Suprapubic skin (tissue), 4 donors: ENCODE measurements at regions not wholly inside any gene's neighbourhood (a gene's known extent, or its start where the extent isn't known, plus 50 kb on each side); places are given as distances from the start of the nearest gene placed in this dataset.
"Not testable (repeated sequence)": the region's sequence is repeated elsewhere in the genome, so short reads cannot be mapped to it uniquely, and the experiment has no call there.

Experiments used
- DNase-seq, 2 donors: peaks; one replicate each; pipeline ENCODE4 v3.0.0-alpha.2; 2019; ENCODE audit warnings: low spot score in 2 of 2
- H3K27ac ChIP-seq: fragments of 200-600 bp; sonication (generic); one replicate; pipeline ENCODE4 v1.5.1; 2019
- H3K27me3 ChIP-seq: fragments of 200-600 bp; sonication (generic); one replicate; pipeline ENCODE4 v1.5.1; 2019
- H3K36me3 ChIP-seq: fragments of 200-600 bp; sonication (generic); one replicate; pipeline ENCODE4 v1.5.1; 2019
- H3K4me1 ChIP-seq: fragments of 200-600 bp; sonication (generic); one replicate; pipeline ENCODE4 v1.5.1; 2019
- H3K4me3 ChIP-seq: fragments of 200-600 bp; sonication (generic); one replicate; pipeline ENCODE4 v1.5.1; 2019; ENCODE audit warnings: mild to moderate bottlenecking
- H3K9me3 ChIP-seq: fragments of 200-600 bp; sonication (generic); one replicate; pipeline ENCODE4 v1.5.1; 2019
- EP300 ChIP-seq: sonication (generic); formaldehyde crosslinking; IDR thresholded peaks from one replicate; pipeline ENCODE4 v1.6.1; 2017; ENCODE audit warnings: antibody characterized with exemption
- POLR2A ChIP-seq, 2 donors: fragments of 450-650 bp; IDR thresholded peaks; one replicate each; pipeline ENCODE4 v1.6.1; 2017; ENCODE audit warnings: antibody characterized with exemption in 2 of 2, mild to moderate bottlenecking in 2 of 2, moderate library complexity in 2 of 2
- POLR2AphosphoS5 ChIP-seq, 3 donors: sonication (generic); formaldehyde crosslinking; IDR thresholded peaks; one replicate each; pipeline ENCODE4 v1.6.1; 2017; ENCODE audit warnings: antibody characterized with exemption in 3 of 3
- WGBS: methylation state at CpG from one replicate; pipeline ENCODE4 v1.1.5; 2018; 5-methylcytosine and 5-hydroxymethylcytosine counted together
- TF ChIP-seq, protein P1 (sequence below), 2 donors: fragments of 200-600 bp in 1 of 2; fragments of 450-650 bp in 1 of 2; sonication (generic) in 1 of 2; IDR thresholded peaks; one replicate each; pipeline ENCODE4 v1.5.1; 2016 to 2019; ENCODE audit warnings: antibody characterized with exemption in 2 of 2, mild to moderate bottlenecking in 1 of 2, moderate library complexity in 1 of 2

DNA sequence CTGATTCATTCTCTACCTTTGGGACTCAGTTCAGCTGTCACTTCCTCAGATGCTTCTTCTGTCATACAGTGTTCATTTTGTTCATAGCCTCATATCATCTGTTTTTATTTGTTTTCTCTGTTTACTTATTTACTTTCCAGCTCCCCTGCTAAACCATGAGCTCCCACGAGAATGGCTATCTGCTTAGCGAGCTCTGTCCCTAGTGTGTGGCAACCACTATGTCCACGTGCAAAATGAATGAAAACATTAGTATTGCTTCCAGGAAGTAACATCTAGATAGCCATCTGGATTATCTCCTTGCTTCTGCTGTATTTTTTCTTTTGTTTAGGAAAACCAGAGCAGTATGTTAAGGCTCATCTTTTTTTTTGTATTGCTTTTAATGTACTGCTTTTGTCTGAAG lies 417.0 kb upstream of the SLC35B3 start:
- no peaks in the 10 kb centered on the region for H3K9me3 ChIP-seq
- H3K36me3 ChIP-seq: no peaks in the 10 kb centered on the region
- H3K4me3 ChIP-seq: no peak overlapping the region
- TF ChIP-seq, protein P1, sequence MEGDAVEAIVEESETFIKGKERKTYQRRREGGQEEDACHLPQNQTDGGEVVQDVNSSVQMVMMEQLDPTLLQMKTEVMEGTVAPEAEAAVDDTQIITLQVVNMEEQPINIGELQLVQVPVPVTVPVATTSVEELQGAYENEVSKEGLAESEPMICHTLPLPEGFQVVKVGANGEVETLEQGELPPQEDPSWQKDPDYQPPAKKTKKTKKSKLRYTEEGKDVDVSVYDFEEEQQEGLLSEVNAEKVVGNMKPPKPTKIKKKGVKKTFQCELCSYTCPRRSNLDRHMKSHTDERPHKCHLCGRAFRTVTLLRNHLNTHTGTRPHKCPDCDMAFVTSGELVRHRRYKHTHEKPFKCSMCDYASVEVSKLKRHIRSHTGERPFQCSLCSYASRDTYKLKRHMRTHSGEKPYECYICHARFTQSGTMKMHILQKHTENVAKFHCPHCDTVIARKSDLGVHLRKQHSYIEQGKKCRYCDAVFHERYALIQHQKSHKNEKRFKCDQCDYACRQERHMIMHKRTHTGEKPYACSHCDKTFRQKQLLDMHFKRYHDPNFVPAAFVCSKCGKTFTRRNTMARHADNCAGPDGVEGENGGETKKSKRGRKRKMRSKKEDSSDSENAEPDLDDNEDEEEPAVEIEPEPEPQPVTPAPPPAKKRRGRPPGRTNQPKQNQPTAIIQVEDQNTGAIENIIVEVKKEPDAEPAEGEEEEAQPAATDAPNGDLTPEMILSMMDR (IDR thresholded peaks at IDR 0.05): no peak
- TF ChIP-seq EP300 (no peak), POLR2A (IDR thresholded peaks at IDR 0.05) (no peak), POLR2AphosphoS5 (IDR thresholded peaks at IDR 0.05) (no peak)
- H3K4me1 ChIP-seq: no peaks in the 10 kb centered on the region
- no peaks in the 10 kb centered on the region for H3K27me3 ChIP-seq
- DNase-seq: no peak
- H3K27ac ChIP-seq: no peak overlapping the region
- 68% methylated on average over 3 of the region's 3 CpGs for WGBS

DNA sequence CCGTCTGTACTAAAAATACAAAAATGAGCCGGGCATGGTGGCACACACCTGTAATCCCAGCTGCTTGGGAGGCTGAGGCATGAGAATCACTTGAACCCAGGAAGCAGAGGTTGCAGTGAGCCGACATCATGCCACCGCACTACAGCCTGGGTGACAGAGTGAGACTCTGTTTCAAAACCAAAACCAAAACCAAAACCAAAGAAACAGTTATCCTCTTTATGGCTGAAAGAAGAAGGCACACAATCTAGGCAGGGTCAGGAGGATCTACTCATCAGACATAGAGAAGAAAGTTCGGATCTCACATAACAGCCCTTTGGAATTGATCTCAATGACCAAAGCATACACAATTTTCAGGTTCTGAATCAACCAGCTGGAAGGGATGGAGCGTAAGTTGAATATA lies 411.3 kb upstream of the SLC35B3 start:
- H3K4me1 ChIP-seq: not testable (repeated sequence)
- 81% methylated on average over 6 of the region's 6 CpGs for WGBS

DNA sequence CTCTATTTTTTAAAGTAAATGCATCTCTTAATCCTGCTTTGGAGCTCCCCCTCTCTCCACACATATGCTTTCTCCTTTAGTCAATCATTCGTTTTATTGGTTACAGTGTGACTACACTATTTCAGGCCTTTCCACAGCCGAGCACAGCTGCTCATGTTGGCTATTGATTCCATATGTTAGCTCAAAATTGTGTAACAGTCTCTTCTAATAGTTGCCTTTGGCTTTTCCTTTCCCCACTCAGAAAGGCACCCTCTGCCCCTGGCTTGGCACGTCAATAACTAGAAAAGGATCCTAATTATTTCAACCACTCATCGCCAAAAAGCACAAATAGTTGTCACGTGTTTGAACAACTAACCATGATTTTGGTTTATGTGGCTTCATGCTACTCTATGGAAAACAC lies 410.3 kb upstream of the SLC35B3 start:
- Histone ChIP-seq H3K9me3 (no peaks in the 10 kb centered on the region), H3K4me3 (no peak overlapping the region), H3K4me1 (no peaks in the 10 kb centered on the region), H3K27ac (no peak overlapping the region), H3K36me3 (no peaks in the 10 kb centered on the region), H3K27me3 (no peaks in the 10 kb centered on the region)
- no peak for DNase-seq
- TF ChIP-seq EP300: no peak
- TF ChIP-seq, protein P1 (IDR thresholded peaks at IDR 0.05): no peak
- TF ChIP-seq POLR2AphosphoS5 (IDR thresholded peaks at IDR 0.05): no peak
- TF ChIP-seq POLR2A (IDR thresholded peaks at IDR 0.05): no peak
- WGBS: 64% methylated on average over 5 of the region's 5 CpGs

More for the DNA sequence above, 411.3 kb upstream of the SLC35B3 start:
- not testable (repeated sequence) for H3K27me3 ChIP-seq, H3K4me3 ChIP-seq, H3K9me3 ChIP-seq, H3K36me3 ChIP-seq, DNase-seq, H3K27ac ChIP-seq

DNA sequence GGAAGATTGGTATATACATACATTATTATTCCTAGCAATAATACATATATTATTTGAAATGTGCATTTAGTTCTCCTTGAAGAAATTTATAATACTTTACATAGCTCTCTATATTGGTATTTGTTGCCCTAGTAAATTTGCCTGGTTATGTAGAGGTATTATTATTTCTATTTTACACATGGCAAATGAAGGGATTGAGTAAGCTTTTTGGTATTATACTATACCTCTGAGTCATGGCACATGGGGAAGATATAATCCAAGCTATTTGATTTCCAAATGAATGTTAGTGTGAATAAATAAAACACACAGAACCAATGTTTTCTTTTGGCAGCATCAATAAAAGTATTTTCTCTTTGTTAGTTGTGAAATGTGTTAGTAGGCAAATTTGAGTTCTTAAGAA lies 409.6 kb upstream of the SLC35B3 start:
- Histone ChIP-seq H3K27ac (no peak overlapping the region), H3K4me1 (no peaks in the 10 kb centered on the region), H3K9me3 (no peaks in the 10 kb centered on the region), H3K27me3 (no peaks in the 10 kb centered on the region), H3K4me3 (no peak overlapping the region), H3K36me3 (no peaks in the 10 kb centered on the region)
- DNase-seq: no peak
- TF ChIP-seq EP300 (no peak), POLR2A (IDR thresholded peaks at IDR 0.05) (no peak), POLR2AphosphoS5 (IDR thresholded peaks at IDR 0.05) (no peak)
- TF ChIP-seq, protein P1 (IDR thresholded peaks at IDR 0.05): no peak

DNA sequence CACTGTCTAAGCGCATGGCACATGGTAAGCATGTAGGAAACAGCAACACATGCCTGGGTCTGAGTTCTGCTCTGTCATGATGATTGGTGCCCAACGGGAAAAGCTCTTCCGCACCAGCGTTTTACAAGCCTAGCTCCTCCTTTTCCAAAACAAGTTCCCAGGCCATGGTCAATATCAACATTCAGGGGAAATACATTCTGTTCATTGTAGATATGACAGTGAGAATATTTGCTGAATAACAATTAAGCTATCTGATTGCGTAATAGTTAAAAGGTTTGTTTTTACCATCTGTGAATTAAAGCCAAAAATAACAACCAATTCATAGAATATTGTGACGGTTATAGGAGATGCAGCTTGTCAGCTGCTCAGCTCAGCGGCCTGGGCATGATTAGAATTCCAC lies 404.3 kb upstream of the SLC35B3 start:
- no peaks in the 10 kb centered on the region for H3K27me3 ChIP-seq
- H3K9me3 ChIP-seq: no peaks in the 10 kb centered on the region
- no peak for DNase-seq
- no peaks in the 10 kb centered on the region for H3K4me1 ChIP-seq
- TF ChIP-seq, protein P1 (IDR thresholded peaks at IDR 0.05): no peak
- TF ChIP-seq POLR2AphosphoS5 (IDR thresholded peaks at IDR 0.05): no peak
- no peak for TF ChIP-seq POLR2A (IDR thresholded peaks at IDR 0.05)
- no peak for TF ChIP-seq EP300
- no peak overlapping the region for H3K27ac ChIP-seq
- H3K4me3 ChIP-seq: no peak overlapping the region
- WGBS: 62% methylated on average over 7 of the region's 7 CpGs
- no peaks in the 10 kb centered on the region for H3K36me3 ChIP-seq

DNA sequence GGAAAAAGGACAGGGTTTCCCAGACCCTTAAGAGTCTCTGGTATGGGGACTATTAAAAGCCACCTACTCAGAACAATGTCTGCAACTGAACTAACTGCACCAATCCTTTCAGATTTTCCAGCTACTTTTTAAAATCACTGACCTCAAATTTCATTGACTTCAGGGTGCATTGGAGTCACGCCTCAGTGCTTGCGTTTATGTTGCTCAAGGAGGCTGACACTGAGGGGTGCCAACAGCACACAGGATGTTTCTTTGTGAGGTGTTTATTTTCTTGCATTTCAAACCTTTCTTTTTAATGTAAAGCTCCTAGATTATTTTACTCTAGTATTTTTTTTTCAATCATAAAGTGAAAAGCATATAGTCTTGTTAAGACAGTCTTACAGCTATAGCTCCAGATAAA lies 402.0 kb upstream of the SLC35B3 start:
- no peak overlapping the region for H3K27ac ChIP-seq
- no peaks in the 10 kb centered on the region for H3K4me1 ChIP-seq
- DNase-seq: no peak
- no peaks in the 10 kb centered on the region for H3K36me3 ChIP-seq
- no peak overlapping the region for H3K4me3 ChIP-seq
- TF ChIP-seq EP300 (no peak), POLR2A (IDR thresholded peaks at IDR 0.05) (no peak), POLR2AphosphoS5 (IDR thresholded peaks at IDR 0.05) (no peak)
- TF ChIP-seq, protein P1 (IDR thresholded peaks at IDR 0.05): no peak
- H3K27me3 ChIP-seq: no peaks in the 10 kb centered on the region
- no peaks in the 10 kb centered on the region for H3K9me3 ChIP-seq
- 91% methylated on average over 2 of the region's 2 CpGs for WGBS

DNA sequence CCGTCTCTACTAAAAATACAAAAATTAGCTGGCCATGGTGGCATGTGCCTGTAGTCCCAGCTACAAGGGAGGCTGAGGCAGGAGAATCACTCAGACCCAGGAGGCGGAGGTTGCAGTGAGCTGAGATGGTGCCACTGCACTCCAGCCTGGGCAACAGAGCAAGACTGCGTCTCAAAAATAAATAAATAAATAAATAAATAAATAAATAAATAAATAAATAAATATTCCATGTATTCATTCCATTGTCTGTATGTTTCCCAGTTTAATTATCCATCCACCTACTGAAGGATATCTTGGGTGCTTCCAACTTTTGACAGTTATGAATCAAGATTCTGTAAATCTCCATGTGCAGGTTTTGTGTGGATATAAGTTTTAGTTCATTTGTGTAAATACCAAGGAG lies 397.4 kb upstream of the SLC35B3 start:
- 97% methylated on average over 3 of the region's 3 CpGs for WGBS
- not testable (repeated sequence) for H3K27me3 ChIP-seq, H3K27ac ChIP-seq, H3K9me3 ChIP-seq, H3K36me3 ChIP-seq, H3K4me3 ChIP-seq, H3K4me1 ChIP-seq, DNase-seq
